Small intestine (tissue), 7 donors: ENCODE measurements at regions not wholly inside any gene's neighbourhood (a gene's known extent, or its start where the extent isn't known, plus 50 kb on each side); places are given as distances from the start of the nearest gene placed in this dataset.
"Not testable (repeated sequence)": the region's sequence is repeated elsewhere in the genome, so short reads cannot be mapped to it uniquely, and the experiment has no call there.

Source experiments
- DNase-seq, 2 donors: peaks; one replicate each; pipeline versions ENCODE4 v3.0.0 to v3.0.0-alpha.2; 2013
- FAIRE-seq: peaks from 2 replicates; lab custom pipeline; 2012; peaks lifted over from hg19 to GRCh38; lab: Jason Lieb, UNC
- H3K27ac ChIP-seq, 3 donors: one replicate each; pipeline ENCODE4 v1.5.1; 2013; ENCODE audit warnings: low read length in 2 of 3, mild to moderate bottlenecking in 2 of 3, control low read depth in 1 of 3, inconsistent platforms in 1 of 3, low read depth in 1 of 3, moderate library complexity in 1 of 3
- H3K27me3 ChIP-seq, 3 donors: one replicate each; pipeline ENCODE4 v1.6.1; 2013; ENCODE audit warnings: low read length in 3 of 3, inconsistent platforms in 1 of 3; ENCODE audit not compliant: control insufficient read depth in 3 of 3, insufficient read depth in 3 of 3
- H3K36me3 ChIP-seq, 3 donors: one replicate each; pipeline ENCODE4 v1.6.1; 2013; ENCODE audit warnings: low read length in 3 of 3, inconsistent platforms in 1 of 3, low read depth in 1 of 3, mild to moderate bottlenecking in 1 of 3, moderate library complexity in 1 of 3; ENCODE audit not compliant: control insufficient read depth in 3 of 3, insufficient read depth in 2 of 3
- H3K4me1 ChIP-seq, 3 donors: one replicate each; pipeline ENCODE4 v1.6.1; 2013; ENCODE audit warnings: low read length in 2 of 3, inconsistent platforms in 1 of 3, low read depth in 1 of 3, mild to moderate bottlenecking in 1 of 3, moderate library complexity in 1 of 3; ENCODE audit not compliant: control insufficient read depth in 3 of 3, insufficient read depth in 2 of 3
- H3K4me3 ChIP-seq, 3 donors: one replicate each; pipeline ENCODE4 v1.5.1; 2013; ENCODE audit warnings: low read length in 3 of 3, control low read depth in 1 of 3, inconsistent platforms in 1 of 3, low read depth in 1 of 3, mild to moderate bottlenecking in 1 of 3, moderate library complexity in 1 of 3
- H3K9me3 ChIP-seq, 2 donors: one replicate each; pipeline ENCODE4 v1.6.1; 2013; ENCODE audit warnings: low read depth in 1 of 2, low read length in 1 of 2; ENCODE audit not compliant: control insufficient read depth in 2 of 2, insufficient read depth in 1 of 2
- WGBS, 3 donors: extraction: QIAGEN DNeasy Blood & Tissue Kit; methylation state at CpG; one replicate each; pipeline ENCODE4 v1.1.7; 2013; 5-methylcytosine and 5-hydroxymethylcytosine counted together
- donor health status: healthy with polysubstance abuse.
- donor health status: control.
- donor health status: control.
- donor health status: Bipolar disorder and iron deficiency.
- donor health status: healthy.

GRCh38 chr11:39651857-39652461 is 1807.5 kb downstream of the LRRC4C start:
- Histone ChIP-seq H3K36me3 (no peaks in the 10 kb centered on the region), H3K9me3 (no peaks in the 10 kb centered on the region), H3K4me1 (no peaks in the 10 kb centered on the region), H3K4me3 (no peak overlapping the region), H3K27me3 (no peaks in the 10 kb centered on the region), H3K27ac (no peak overlapping the region)
- FAIRE-seq (no peak), DNase-seq (no peak)
- 78 to 86% (median 83%) methylated on average over 23 to 24 of the region's 24 CpGs for WGBS, 3 donors

GRCh38 chr11:39641751-39642150 is 1817.7 kb downstream of the LRRC4C start:
- no peak overlapping the region for H3K27ac ChIP-seq
- no peaks in the 10 kb centered on the region for H3K36me3 ChIP-seq
- no peak overlapping the region for H3K4me3 ChIP-seq
- DNase-seq (no peak), FAIRE-seq (no peak)
- peaks cover 0 to 2% (median 0%) of the 10 kb centered on the region in 3 donors for H3K27me3 ChIP-seq
- no peaks in the 10 kb centered on the region for H3K4me1 ChIP-seq
- 47 to 75% (median 73%) methylated on average over 4 of the region's 4 CpGs for WGBS, 3 donors
- H3K9me3 ChIP-seq = no peaks in the 10 kb centered on the region

GRCh38 chr11:39630365-39630764 is 1829.1 kb downstream of the LRRC4C start:
- Histone ChIP-seq H3K36me3 (no peaks in the 10 kb centered on the region), H3K4me3 (no peak overlapping the region), H3K27ac (no peak overlapping the region), H3K27me3 (no peaks in the 10 kb centered on the region), H3K9me3 (no peaks in the 10 kb centered on the region), H3K4me1 (no peaks in the 10 kb centered on the region)
- no peak for FAIRE-seq
- WGBS, 3 donors = 45 to 74% (median 47%) methylated on average over 2 of the region's 2 CpGs
- no peak for DNase-seq

- WGBS, 3 donors = 80 to 83% (median 81%) methylated on average over 2 of the region's 2 CpGs
- FAIRE-seq = no peak
- H3K27me3 ChIP-seq = no peaks in the 10 kb centered on the region
- no peak overlapping the region for H3K4me3 ChIP-seq
- no peak overlapping the region for H3K27ac ChIP-seq
- H3K9me3 ChIP-seq = no peaks in the 10 kb centered on the region
- no peaks in the 10 kb centered on the region for H3K4me1 ChIP-seq
- no peak for DNase-seq
- no peaks in the 10 kb centered on the region for H3K36me3 ChIP-seq
Measured at GRCh38 chr11:39628311-39628710, 1831.1 kb downstream of the LRRC4C start.

- H3K27ac ChIP-seq, H3K4me3 ChIP-seq, FAIRE-seq, H3K27me3 ChIP-seq, H3K4me1 ChIP-seq, H3K9me3 ChIP-seq, DNase-seq, H3K36me3 ChIP-seq: not testable (repeated sequence)
- WGBS, 3 donors = 78 to 85% (median 79%) methylated on average over 1 of the region's 3 CpGs
Measured at GRCh38 chr11:39620309-39620708, 1839.1 kb downstream of the LRRC4C start.

- 76 to 81% (median 80%) methylated on average over 2 of the region's 2 CpGs for WGBS, 3 donors
- Histone ChIP-seq H3K4me3 (no peak overlapping the region), H3K4me1 (no peaks in the 10 kb centered on the region), H3K9me3 (no peaks in the 10 kb centered on the region), H3K27ac (no peak overlapping the region), H3K36me3 (no peaks in the 10 kb centered on the region), H3K27me3 (no peaks in the 10 kb centered on the region)
- FAIRE-seq (no peak), DNase-seq (no peak)
Measured at GRCh38 chr11:39617971-39618370, 1841.5 kb downstream of the LRRC4C start.

- Histone ChIP-seq H3K36me3 (no peaks in the 10 kb centered on the region), H3K9me3 (no peaks in the 10 kb centered on the region), H3K4me1 (no peaks in the 10 kb centered on the region), H3K27me3 (no peaks in the 10 kb centered on the region), H3K4me3 (no peak overlapping the region), H3K27ac (no peak overlapping the region)
- FAIRE-seq (no peak), DNase-seq (no peak)
- 51 to 70% (median 67%) methylated on average over 1 of the region's 1 CpG for WGBS, 3 donors
Measured at GRCh38 chr11:39589391-39589790, 1870.1 kb downstream of the LRRC4C start.

- no peak overlapping the region for H3K27ac ChIP-seq
- H3K9me3 ChIP-seq = no peaks in the 10 kb centered on the region
- WGBS, 3 donors = 39 to 77% (median 42%) methylated on average over 1 of the region's 1 CpG
- FAIRE-seq (no peak), DNase-seq (no peak)
- no peaks in the 10 kb centered on the region for H3K36me3 ChIP-seq
- H3K4me3 ChIP-seq = no peak overlapping the region
- H3K27me3 ChIP-seq = no peaks in the 10 kb centered on the region
- no peaks in the 10 kb centered on the region for H3K4me1 ChIP-seq
Measured at GRCh38 chr11:39586036-39586435, 1873.4 kb downstream of the LRRC4C start.

- no peak overlapping the region for H3K4me3 ChIP-seq
- no peaks in the 10 kb centered on the region for H3K36me3 ChIP-seq
- DNase-seq = no peak
- FAIRE-seq = no peak
- H3K27me3 ChIP-seq = no peaks in the 10 kb centered on the region
- no peaks in the 10 kb centered on the region for H3K9me3 ChIP-seq
- H3K4me1 ChIP-seq = no peaks in the 10 kb centered on the region
- no peak overlapping the region for H3K27ac ChIP-seq
Measured at GRCh38 chr11:39571081-39571480, 1888.4 kb downstream of the LRRC4C start.
